ENCODE measurements at regions not wholly inside any gene's neighbourhood (a gene's known extent, or its start where the extent isn't known, plus 50 kb on each side); places are given as distances from the start of the nearest gene placed in this dataset.
A peak's percentile ranks its signal among the peaks of the same experiment; 100 is the strongest.

DNA sequence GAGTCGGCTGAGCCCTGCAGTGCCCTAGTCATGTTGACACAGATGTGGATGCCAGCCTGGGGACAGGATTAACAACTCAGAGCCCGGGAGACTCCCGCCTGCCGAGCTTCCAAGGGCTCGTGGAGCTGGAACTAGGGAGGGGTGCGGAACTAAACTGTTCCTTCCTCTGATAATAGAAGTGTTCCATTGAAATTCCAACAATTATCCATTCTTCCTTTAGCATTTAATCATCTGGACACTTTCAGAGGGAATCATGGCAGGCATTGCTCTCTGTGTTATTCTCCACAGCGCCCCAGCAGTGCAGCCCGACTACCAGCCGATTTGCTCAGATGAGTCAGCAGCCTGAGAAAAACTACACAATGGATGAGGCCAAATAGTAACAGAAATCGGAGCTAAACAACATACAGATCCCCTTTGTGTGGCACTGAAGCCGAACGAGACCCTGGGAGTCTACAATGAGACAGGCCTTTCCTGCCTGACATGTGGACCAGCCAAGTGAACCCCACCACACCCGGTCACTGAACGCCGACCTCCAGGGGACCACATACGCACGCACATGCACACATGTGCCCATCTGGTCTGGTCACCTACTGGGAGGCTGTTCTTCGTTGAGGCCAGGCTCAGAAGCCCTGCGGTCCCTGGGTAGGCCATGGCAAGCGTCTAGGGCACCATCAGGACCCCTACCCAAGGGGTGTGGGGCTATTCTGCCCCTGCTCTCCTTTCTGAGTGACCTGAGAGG lies 238.4 kb upstream of the AFDN start (continued):
- TF ChIP-seq, protein P1, sequence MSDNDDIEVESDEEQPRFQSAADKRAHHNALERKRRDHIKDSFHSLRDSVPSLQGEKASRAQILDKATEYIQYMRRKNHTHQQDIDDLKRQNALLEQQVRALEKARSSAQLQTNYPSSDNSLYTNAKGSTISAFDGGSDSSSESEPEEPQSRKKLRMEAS (IDR thresholded peaks at IDR 0.05) = peak; percentile 40; the same call in 1 of the 2 replicates
- TF ChIP-seq, protein P2, sequence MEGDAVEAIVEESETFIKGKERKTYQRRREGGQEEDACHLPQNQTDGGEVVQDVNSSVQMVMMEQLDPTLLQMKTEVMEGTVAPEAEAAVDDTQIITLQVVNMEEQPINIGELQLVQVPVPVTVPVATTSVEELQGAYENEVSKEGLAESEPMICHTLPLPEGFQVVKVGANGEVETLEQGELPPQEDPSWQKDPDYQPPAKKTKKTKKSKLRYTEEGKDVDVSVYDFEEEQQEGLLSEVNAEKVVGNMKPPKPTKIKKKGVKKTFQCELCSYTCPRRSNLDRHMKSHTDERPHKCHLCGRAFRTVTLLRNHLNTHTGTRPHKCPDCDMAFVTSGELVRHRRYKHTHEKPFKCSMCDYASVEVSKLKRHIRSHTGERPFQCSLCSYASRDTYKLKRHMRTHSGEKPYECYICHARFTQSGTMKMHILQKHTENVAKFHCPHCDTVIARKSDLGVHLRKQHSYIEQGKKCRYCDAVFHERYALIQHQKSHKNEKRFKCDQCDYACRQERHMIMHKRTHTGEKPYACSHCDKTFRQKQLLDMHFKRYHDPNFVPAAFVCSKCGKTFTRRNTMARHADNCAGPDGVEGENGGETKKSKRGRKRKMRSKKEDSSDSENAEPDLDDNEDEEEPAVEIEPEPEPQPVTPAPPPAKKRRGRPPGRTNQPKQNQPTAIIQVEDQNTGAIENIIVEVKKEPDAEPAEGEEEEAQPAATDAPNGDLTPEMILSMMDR (CRISPR knock-in tag; IDR thresholded peaks at IDR 0.05) = peak; percentile 11; the same call in 1 of the 2 replicates
- no peak for TF ChIP-seq THYN1 (CRISPR knock-in tag; IDR thresholded peaks at IDR 0.05; ENCODE audit: borderline replicate concordance, low read depth)
- TF ChIP-seq NR2F6 (IDR thresholded peaks at IDR 0.05) = no peak
- 0 out of 2 replicates have a peak, but pooled peaks have one; percentile 9 for TF ChIP-seq NR2F6 (CRISPR knock-in tag; IDR thresholded peaks at IDR 0.05)
- TF ChIP-seq, protein P3, sequence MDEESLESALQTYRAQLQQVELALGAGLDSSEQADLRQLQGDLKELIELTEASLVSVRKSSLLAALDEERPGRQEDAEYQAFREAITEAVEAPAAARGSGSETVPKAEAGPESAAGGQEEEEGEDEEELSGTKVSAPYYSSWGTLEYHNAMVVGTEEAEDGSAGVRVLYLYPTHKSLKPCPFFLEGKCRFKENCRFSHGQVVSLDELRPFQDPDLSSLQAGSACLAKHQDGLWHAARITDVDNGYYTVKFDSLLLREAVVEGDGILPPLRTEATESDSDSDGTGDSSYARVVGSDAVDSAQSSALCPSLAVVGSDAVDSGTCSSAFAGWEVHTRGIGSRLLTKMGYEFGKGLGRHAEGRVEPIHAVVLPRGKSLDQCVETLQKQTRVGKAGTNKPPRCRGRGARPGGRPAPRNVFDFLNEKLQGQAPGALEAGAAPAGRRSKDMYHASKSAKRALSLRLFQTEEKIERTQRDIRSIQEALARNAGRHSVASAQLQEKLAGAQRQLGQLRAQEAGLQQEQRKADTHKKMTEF (CRISPR knock-in tag; IDR thresholded peaks at IDR 0.05) = no peak
- no peak for TF ChIP-seq ZNF207 (IDR thresholded peaks at IDR 0.05; ENCODE audit: borderline replicate concordance)
- TF ChIP-seq PRMT3 (CRISPR knock-in tag; IDR thresholded peaks at IDR 0.05; ENCODE audit: borderline replicate concordance, low read depth) = no peak
- TF ChIP-seq NFE2 (CRISPR knock-in tag; IDR thresholded peaks at IDR 0.05) = peak; percentile 82
- TF ChIP-seq NFE2L2 (IDR thresholded peaks at IDR 0.05; ENCODE audit: low read length) = peak; percentile 63; the same call in 1 of the 2 replicates
- TF ChIP-seq MAF1 (CRISPR knock-in tag; IDR thresholded peaks at IDR 0.05; ENCODE audit: borderline replicate concordance) = no peak
- TF ChIP-seq ZNF850 (CRISPR knock-in tag; conservative IDR thresholded peaks at IDR 0.05) = no peak
- TF ChIP-seq, protein P4, sequence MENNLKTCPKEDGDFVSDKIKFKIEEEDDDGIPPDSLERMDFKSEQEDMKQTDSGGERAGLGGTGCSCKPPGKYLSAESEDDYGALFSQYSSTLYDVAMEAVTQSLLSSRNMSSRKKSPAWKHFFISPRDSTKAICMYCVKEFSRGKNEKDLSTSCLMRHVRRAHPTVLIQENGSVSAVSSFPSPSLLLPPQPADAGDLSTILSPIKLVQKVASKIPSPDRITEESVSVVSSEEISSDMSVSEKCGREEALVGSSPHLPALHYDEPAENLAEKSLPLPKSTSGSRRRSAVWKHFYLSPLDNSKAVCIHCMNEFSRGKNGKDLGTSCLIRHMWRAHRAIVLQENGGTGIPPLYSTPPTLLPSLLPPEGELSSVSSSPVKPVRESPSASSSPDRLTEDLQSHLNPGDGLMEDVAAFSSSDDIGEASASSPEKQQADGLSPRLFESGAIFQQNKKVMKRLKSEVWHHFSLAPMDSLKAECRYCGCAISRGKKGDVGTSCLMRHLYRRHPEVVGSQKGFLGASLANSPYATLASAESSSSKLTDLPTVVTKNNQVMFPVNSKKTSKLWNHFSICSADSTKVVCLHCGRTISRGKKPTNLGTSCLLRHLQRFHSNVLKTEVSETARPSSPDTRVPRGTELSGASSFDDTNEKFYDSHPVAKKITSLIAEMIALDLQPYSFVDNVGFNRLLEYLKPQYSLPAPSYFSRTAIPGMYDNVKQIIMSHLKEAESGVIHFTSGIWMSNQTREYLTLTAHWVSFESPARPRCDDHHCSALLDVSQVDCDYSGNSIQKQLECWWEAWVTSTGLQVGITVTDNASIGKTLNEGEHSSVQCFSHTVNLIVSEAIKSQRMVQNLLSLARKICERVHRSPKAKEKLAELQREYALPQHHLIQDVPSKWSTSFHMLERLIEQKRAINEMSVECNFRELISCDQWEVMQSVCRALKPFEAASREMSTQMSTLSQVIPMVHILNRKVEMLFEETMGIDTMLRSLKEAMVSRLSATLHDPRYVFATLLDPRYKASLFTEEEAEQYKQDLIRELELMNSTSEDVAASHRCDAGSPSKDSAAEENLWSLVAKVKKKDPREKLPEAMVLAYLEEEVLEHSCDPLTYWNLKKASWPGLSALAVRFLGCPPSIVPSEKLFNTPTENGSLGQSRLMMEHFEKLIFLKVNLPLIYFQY (CRISPR knock-in tag; IDR thresholded peaks at IDR 0.05; ENCODE audit: borderline replicate concordance) = no peak
- TF ChIP-seq ZNF83 (CRISPR knock-in tag; IDR thresholded peaks at IDR 0.05; ENCODE audit: borderline replicate concordance) = 0 out of 2 replicates have a peak, but pooled peaks have one; percentile 33
- TF ChIP-seq ZNF780A (CRISPR knock-in tag; IDR thresholded peaks at IDR 0.05) = no peak
- TF ChIP-seq, protein P5, sequence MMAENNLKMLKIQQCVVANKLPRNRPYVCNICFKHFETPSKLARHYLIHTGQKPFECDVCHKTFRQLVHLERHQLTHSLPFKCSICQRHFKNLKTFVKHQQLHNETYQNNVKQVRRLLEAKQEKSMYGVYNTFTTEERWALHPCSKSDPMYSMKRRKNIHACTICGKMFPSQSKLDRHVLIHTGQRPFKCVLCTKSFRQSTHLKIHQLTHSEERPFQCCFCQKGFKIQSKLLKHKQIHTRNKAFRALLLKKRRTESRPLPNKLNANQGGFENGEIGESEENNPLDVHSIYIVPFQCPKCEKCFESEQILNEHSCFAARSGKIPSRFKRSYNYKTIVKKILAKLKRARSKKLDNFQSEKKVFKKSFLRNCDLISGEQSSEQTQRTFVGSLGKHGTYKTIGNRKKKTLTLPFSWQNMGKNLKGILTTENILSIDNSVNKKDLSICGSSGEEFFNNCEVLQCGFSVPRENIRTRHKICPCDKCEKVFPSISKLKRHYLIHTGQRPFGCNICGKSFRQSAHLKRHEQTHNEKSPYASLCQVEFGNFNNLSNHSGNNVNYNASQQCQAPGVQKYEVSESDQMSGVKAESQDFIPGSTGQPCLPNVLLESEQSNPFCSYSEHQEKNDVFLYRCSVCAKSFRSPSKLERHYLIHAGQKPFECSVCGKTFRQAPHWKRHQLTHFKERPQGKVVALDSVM (CRISPR knock-in tag; IDR thresholded peaks at IDR 0.05) = no peak
- no peak for TF ChIP-seq ARNT2 (CRISPR knock-in tag; IDR thresholded peaks at IDR 0.05; ENCODE audit: low read depth)
- TF ChIP-seq PHB2 (IDR thresholded peaks at IDR 0.05; ENCODE audit: partially characterized antibody) = no peak
- no peak for TF ChIP-seq SNRNP70 (IDR thresholded peaks at IDR 0.05; ENCODE audit: low read depth, low read length)
- TF ChIP-seq, protein P6, sequence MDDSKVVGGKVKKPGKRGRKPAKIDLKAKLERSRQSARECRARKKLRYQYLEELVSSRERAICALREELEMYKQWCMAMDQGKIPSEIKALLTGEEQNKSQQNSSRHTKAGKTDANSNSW (CRISPR knock-in tag; IDR thresholded peaks at IDR 0.05; ENCODE audit: borderline replicate concordance) = no peak
